Gastrocnemius medialis (tissue), 4 donors: ENCODE measurements at regions not wholly inside any gene's neighbourhood (a gene's known extent, or its start where the extent isn't known, plus 50 kb on each side); places are given as distances from the start of the nearest gene placed in this dataset.
"Not testable (repeated sequence)": the region's sequence is repeated elsewhere in the genome, so short reads cannot be mapped to it uniquely, and the experiment has no call there.

ENCODE experiments used
- ATAC-seq, 2 donors: fragments of 150-250 bp; one replicate each; pipeline ENCODE4 v1.9.1; 2016
- DNase-seq, 2 donors: peaks; one replicate each; pipeline ENCODE4 v3.0.0-alpha.2; 2019
- H3K27ac ChIP-seq, 4 donors: fragments of 200-600 bp; sonication (generic); 1 replicate in 1 of 4; 2 replicates in 3 of 4; pipeline ENCODE4 v1.5.1; 2016 to 2018; ENCODE audit warnings: mild to moderate bottlenecking in 2 of 4, moderate library complexity in 1 of 4
- H3K27me3 ChIP-seq, 3 donors: fragments of 200-600 bp; sonication (generic) in 2 of 3; 1 replicate in 1 of 3; 2 replicates in 2 of 3; pipeline versions ENCODE4 v1.5.1 to v1.6.0; 2016 to 2019; ENCODE audit warnings: mild to moderate bottlenecking in 1 of 3, moderate library complexity in 1 of 3
- H3K36me3 ChIP-seq, 2 donors: fragments of 200-600 bp; sonication (generic) in 1 of 2; one replicate each; pipeline ENCODE4 v1.5.1; 2017 to 2018
- H3K4me1 ChIP-seq, 2 donors: fragments of 200-600 bp; sonication (generic) in 1 of 2; one replicate each; pipeline ENCODE4 v1.5.1; 2016 to 2017; ENCODE audit warnings: mild to moderate bottlenecking in 2 of 2
- H3K4me3 ChIP-seq, 4 donors: fragments of 200-600 bp; sonication (generic) in 3 of 4; 1 replicate in 1 of 4; 2 replicates in 3 of 4; pipeline ENCODE4 v1.5.1; 2016 to 2019; ENCODE audit warnings: mild to moderate bottlenecking in 2 of 4
- H3K9me3 ChIP-seq, 3 donors: fragments of 200-600 bp; sonication (generic) in 2 of 3; 1 replicate in 1 of 3; 2 replicates in 2 of 3; pipeline ENCODE4 v1.5.1; 2016 to 2019
- POLR2A ChIP-seq, 2 donors: fragments of 450-650 bp; IDR thresholded peaks; one replicate each; pipeline ENCODE4 v1.6.1; 2017; ENCODE audit warnings: antibody characterized with exemption in 2 of 2, mild to moderate bottlenecking in 2 of 2, moderate library complexity in 2 of 2
- in situ Hi-C, 4 donors: fragments of 200-750 bp; cut with MboI; loops; one replicate each; pipeline versions ENCODE4 v1.15.0 to v1.8.0; 2017; ENCODE audit warnings: low sequenced_read_pairs in 4 of 4
- intact Hi-C: fragments of 100-400 bp; cut with DNase I; formaldehyde crosslinking; loops from one replicate; pipeline ENCODE4 v1.15.1; 2023; ENCODE audit warnings: low total_unique reads
- TF ChIP-seq, protein P1 (sequence below), 5 experiments: fragments of 450-650 bp in 3 of 5; fragments of 200-600 bp in 2 of 5; sonication (generic) in 2 of 5; IDR thresholded peaks in 4 of 5; conservative IDR thresholded peaks in 1 of 5; 1 replicate in 4 of 5; 2 replicates in 1 of 5; pipeline ENCODE4 v1.5.1; 2016 to 2019; ENCODE audit warnings: antibody characterized with exemption in 5 of 5, mild to moderate bottlenecking in 3 of 5, moderate library complexity in 3 of 5

DNA sequence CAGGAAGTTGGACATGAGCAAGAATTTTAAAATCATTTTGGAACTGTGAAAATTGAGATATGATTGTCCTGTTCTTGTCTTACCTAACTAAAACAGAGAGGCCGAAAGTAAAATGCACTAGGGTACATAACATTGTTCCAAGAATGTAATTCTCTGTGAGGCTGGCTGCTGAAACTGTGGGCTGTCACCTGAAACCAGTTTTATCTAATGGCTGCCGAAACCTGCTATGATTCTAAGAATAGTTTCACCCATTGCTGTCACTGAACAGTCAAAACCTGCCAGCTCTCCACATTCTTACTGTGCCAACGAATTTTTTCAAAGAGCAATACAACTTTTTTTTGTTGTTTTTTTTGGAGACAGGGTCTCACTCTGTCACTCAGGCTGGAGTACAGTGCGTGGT is 119.3 kb upstream of the ZSWIM2 start:
- no peaks in the 10 kb centered on the region for H3K36me3 ChIP-seq
- DNase-seq (no peak), ATAC-seq (no peak)
- in situ Hi-C loops, result no loop called here
- no peak overlapping the region for H3K27ac ChIP-seq
- H3K27me3 ChIP-seq, result no peaks in the 10 kb centered on the region
- H3K4me3 ChIP-seq, result no peak overlapping the region
- TF ChIP-seq, protein P1, sequence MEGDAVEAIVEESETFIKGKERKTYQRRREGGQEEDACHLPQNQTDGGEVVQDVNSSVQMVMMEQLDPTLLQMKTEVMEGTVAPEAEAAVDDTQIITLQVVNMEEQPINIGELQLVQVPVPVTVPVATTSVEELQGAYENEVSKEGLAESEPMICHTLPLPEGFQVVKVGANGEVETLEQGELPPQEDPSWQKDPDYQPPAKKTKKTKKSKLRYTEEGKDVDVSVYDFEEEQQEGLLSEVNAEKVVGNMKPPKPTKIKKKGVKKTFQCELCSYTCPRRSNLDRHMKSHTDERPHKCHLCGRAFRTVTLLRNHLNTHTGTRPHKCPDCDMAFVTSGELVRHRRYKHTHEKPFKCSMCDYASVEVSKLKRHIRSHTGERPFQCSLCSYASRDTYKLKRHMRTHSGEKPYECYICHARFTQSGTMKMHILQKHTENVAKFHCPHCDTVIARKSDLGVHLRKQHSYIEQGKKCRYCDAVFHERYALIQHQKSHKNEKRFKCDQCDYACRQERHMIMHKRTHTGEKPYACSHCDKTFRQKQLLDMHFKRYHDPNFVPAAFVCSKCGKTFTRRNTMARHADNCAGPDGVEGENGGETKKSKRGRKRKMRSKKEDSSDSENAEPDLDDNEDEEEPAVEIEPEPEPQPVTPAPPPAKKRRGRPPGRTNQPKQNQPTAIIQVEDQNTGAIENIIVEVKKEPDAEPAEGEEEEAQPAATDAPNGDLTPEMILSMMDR (IDR thresholded peaks at IDR 0.05 in 4 of 5, conservative IDR thresholded peaks at IDR 0.05 in 1 of 5), result no peak
- no peak for TF ChIP-seq POLR2A (IDR thresholded peaks at IDR 0.05)
- intact Hi-C loops, result no loop called here
- no peaks in the 10 kb centered on the region for H3K9me3 ChIP-seq
- H3K4me1 ChIP-seq, result no peaks in the 10 kb centered on the region

DNA sequence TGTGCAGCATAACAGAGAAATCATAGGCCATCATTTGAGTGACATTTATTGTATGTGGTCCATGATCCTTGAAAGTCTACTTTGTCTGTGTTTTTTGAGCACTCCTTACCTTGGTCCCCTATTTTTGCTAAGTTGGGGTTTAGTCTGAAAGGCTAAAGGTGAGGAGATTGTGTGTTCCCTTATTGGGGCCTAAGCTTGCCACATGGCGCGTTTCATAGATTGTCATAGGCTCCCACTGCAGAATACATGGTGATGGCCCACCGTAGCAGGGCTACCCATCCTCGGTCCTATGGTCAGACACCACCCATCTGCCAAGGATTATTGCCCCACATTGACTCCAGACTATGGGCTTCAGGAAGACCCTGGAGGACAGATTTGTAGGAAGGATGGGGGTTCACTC is 117.0 kb upstream of the ZSWIM2 start:
- no peak for TF ChIP-seq POLR2A (IDR thresholded peaks at IDR 0.05)
- TF ChIP-seq, protein P1 (IDR thresholded peaks at IDR 0.05 in 4 of 5, conservative IDR thresholded peaks at IDR 0.05 in 1 of 5), result no peak
- Histone ChIP-seq H3K27me3 (no peaks in the 10 kb centered on the region), H3K4me3 (no peak overlapping the region), H3K4me1 (no peaks in the 10 kb centered on the region), H3K27ac (no peak overlapping the region), H3K36me3 (no peaks in the 10 kb centered on the region), H3K9me3 (no peaks in the 10 kb centered on the region)
- intact Hi-C loops, result no loop called here
- in situ Hi-C loops, result no loop called here
- ATAC-seq (no peak), DNase-seq (no peak)

DNA sequence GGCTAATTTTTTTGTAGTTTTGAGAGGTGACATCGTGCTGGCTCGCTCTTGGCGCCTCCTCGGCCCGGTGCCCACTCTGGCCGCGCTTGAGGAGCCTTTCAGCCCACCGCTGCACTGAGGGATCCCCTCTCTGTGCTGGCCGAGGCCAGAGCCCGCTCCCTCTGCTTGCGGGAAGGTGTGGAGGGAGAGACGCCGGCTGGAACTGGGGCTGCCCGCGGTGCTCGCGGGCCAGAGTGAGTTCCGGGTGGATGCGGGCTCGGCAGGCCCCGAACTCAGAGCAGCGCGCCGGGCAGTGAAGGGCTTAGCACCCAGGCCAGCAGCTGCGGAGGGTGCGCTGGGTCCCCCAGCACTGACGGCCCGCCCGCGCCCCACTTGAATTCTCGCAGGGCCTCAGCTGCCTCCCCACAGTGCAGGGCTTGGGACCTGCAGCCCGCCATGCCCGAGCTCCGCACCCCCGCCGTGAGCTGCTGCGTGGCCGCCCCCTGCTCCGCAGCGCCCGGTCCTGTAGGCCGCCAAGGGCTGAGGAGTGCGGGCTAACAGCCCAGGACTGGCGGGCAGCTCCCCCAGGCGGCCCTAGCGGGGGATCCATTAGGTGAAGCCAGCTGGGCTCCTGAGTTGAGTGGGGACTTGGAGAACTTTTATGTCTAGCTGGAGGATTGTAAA is 113.2 kb upstream of the ZSWIM2 start:
- no peak for ATAC-seq
- no peak overlapping the region for H3K27ac ChIP-seq

DNA sequence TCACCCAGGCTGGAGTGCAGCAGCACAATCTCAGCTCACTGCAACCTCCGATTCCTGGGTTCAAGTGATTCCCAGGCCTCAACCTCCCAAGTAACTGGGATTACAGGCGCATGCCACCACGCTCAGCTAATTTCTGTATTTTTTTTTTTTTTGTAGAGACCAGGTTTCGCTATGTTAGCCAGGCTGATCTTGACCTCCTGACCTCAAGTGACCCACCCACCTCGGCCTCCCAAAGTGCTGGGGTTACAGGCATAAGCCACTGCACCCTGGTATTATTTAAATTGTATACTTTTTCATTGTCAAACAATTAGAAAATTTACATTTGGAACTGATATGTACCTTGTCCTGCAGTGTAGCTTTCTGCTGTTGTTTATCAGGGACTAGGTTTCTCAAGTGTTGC is 111.3 kb upstream of the ZSWIM2 start:
- not testable (repeated sequence) for ATAC-seq, H3K4me3 ChIP-seq

More for the DNA sequence above, 113.2 kb upstream of the ZSWIM2 start:
- Histone ChIP-seq H3K4me1 (no peaks in the 10 kb centered on the region), H3K9me3 (no peaks in the 10 kb centered on the region), H3K27me3 (no peaks in the 10 kb centered on the region), H3K36me3 (no peaks in the 10 kb centered on the region), H3K4me3 (no peak overlapping the region)
- in situ Hi-C loops, result no loop called here
- TF ChIP-seq POLR2A (IDR thresholded peaks at IDR 0.05), result no peak
- TF ChIP-seq, protein P1 (IDR thresholded peaks at IDR 0.05 in 4 of 5, conservative IDR thresholded peaks at IDR 0.05 in 1 of 5), result no peak
- no peak for DNase-seq
- intact Hi-C loops, result no loop called here

DNA sequence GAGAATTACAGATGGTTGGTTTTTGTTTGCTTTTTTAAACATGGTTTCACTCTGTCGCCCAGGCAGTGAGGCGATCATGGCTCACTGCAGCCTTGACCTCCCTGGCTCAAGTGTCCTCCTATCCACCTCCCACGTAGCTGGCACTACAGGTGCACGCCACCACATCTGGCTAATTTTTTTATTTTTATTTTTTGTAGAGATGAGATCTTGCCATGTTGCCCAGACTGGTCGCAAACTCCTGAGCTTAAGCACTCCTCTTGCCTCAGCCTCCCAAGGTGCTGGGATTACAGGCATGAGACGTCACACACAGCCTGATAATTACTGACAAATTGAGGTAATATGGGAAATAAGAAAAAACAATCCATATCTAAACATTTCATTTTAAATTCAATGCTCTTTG is 110.5 kb upstream of the ZSWIM2 start:
- Histone ChIP-seq H3K27ac (no peak overlapping the region), H3K4me3 (no peak overlapping the region), H3K27me3 (no peaks in the 10 kb centered on the region), H3K36me3 (no peaks in the 10 kb centered on the region), H3K4me1 (no peaks in the 10 kb centered on the region), H3K9me3 (no peaks in the 10 kb centered on the region)
- in situ Hi-C loops, result no loop called here
- TF ChIP-seq, protein P1 (IDR thresholded peaks at IDR 0.05 in 4 of 5, conservative IDR thresholded peaks at IDR 0.05 in 1 of 5), result no peak
- no peak for TF ChIP-seq POLR2A (IDR thresholded peaks at IDR 0.05)
- ATAC-seq (no peak), DNase-seq (no peak)
- intact Hi-C loops, result no loop called here

More for the DNA sequence above, 111.3 kb upstream of the ZSWIM2 start:
- H3K27me3 ChIP-seq, intact Hi-C loops, H3K36me3 ChIP-seq, in situ Hi-C loops, DNase-seq, H3K9me3 ChIP-seq, H3K4me1 ChIP-seq, H3K27ac ChIP-seq: not testable (repeated sequence)
